ENCODE measurements at regions not wholly inside any gene's neighbourhood (a gene's known extent, or its start where the extent isn't known, plus 50 kb on each side); places are given as distances from the start of the nearest gene placed in this dataset.

DNA sequence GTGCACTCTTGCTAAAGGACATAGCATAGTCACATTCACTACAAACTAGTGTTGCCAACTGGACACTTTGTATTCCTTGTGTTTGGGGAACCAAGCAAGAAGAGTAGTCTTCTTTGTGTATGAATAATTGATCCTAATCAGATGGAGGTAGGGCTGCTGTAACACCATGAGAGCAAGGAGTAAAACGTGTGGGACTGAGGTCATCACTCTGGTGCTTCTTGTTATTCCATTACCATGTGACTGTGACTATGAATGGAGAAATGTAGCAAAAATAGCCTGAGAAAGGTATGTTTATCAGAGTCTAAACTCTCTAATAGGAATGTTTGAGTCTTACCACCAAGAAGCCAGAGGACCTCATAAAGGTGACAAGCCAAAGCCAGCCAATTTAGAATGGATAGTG, 966.9 kb downstream of the TAF11L14 start:
- DNase-seq (no peak), ATAC-seq (ENCODE audit: low read depth) (no peak)
- Histone ChIP-seq H2BK120ac (ENCODE audit: low read depth, low read length) (no peak overlapping the region), H2BK15ac (ENCODE audit: low read depth, low read length) (no peak overlapping the region), H3K4ac (ENCODE audit: low read depth, low read length) (no peak overlapping the region), H3K27me3 (ENCODE audit: control insufficient read depth, insufficient read depth, low read length) (no peaks in the 10 kb centered on the region), H3K23ac (ENCODE audit: low read depth, low read length) (no peak overlapping the region), H4K91ac (ENCODE audit: insufficient read depth, low read depth, low read length) (no peak overlapping the region), H2AK5ac (ENCODE audit: low read depth, low read length) (no peak overlapping the region), H3K56ac (ENCODE audit: extremely low read depth, insufficient read depth, low read length) (no peak overlapping the region), H3K27ac (ENCODE audit: insufficient read depth, low read length) (no peak overlapping the region), H3K9ac (ENCODE audit: low read depth, low read length) (no peak overlapping the region), H3K36me3 (ENCODE audit: control insufficient read depth, insufficient read depth, low read length) (no peaks in the 10 kb centered on the region), H2BK5ac (ENCODE audit: low read depth, low read length, poor library complexity, severe bottlenecking) (no peak overlapping the region), H4K5ac (ENCODE audit: low read depth, low read length) (no peak overlapping the region), H3K18ac (ENCODE audit: low read depth, low read length) (no peak overlapping the region), H3K79me1 (ENCODE audit: low read depth in 1 of 2, low read length in 2 of 2) (no peaks in the 10 kb centered on the region), H2BK20ac (ENCODE audit: low read depth, low read length) (no peak overlapping the region), H2AK9ac (replicated peaks; ENCODE audit: low read depth, low read length, poor library complexity) (no peak overlapping the region), H3K14ac (replicated peaks; ENCODE audit: low read depth, low read length) (no peak overlapping the region), H3K9me3 (ENCODE audit: control insufficient read depth, insufficient read depth, low read length) (peaks cover 2% of the 10 kb centered on the region), H3K4me2 (ENCODE audit: low read depth, low read length) (no peak overlapping the region), H3K9me1 (ENCODE audit: insufficient read depth, low read length) (no peaks in the 10 kb centered on the region), H4K8ac (ENCODE audit: low read depth in 2 of 2, low read length in 2 of 2) (no peak overlapping the region), H3K4me1 (ENCODE audit: control insufficient read depth, insufficient read depth, low read length) (no peaks in the 10 kb centered on the region), H4K20me1 (ENCODE audit: insufficient read depth, low read length) (no peaks in the 10 kb centered on the region), H3K4me3 (ENCODE audit: insufficient read depth, low read depth, low read length) (no peak overlapping the region), H2AFZ (replicated peaks; ENCODE audit: low read length, poor library complexity) (no peak overlapping the region)
- dilution Hi-C loops (cut with HindIII; ENCODE audit: low sequenced_read_pairs, unreplicated experiment) (no loop called here), intact Hi-C loops (cut with micrococcal nuclease) (no loop called here), in situ Hi-C loops (cut with MboI; ENCODE audit: low sequenced_read_pairs) (no loop called here)
- ChIA-PET POLR2A (ENCODE audit: unreplicated experiment) (no interaction called here), CTCF (no interaction called here)
- no TSS peak for BruUV-seq (replicated peaks)
- WGBS, 2 experiments (ENCODE audit: extremely low coverage in 2 of 2, insufficient read length in 1 of 2), result no CpG with 5 or more reads among the region's 1 CpG
- TF ChIP-seq CTCF (conservative IDR thresholded peaks at IDR 0.05; ENCODE audit: low read depth, low read length) (no peak), FOS (IDR thresholded peaks at IDR 0.05; ENCODE audit: low read depth, low read length) (no peak), CEBPB (IDR thresholded peaks at IDR 0.05; ENCODE audit: low read depth, low read length) (no peak), RAD21 (IDR thresholded peaks at IDR 0.05; ENCODE audit: low read length) (no peak), RCOR1 (IDR thresholded peaks at IDR 0.05; ENCODE audit: insufficient replicate concordance, low read length) (no peak), BHLHE40 (IDR thresholded peaks at IDR 0.05; ENCODE audit: low read depth, low read length) (no peak), RFX5 (IDR thresholded peaks at IDR 0.05; ENCODE audit: low read depth, low read length) (no peak), SMC3 (IDR thresholded peaks at IDR 0.05; ENCODE audit: low read depth, low read length) (no peak), NFE2L2 (IDR thresholded peaks at IDR 0.05; ENCODE audit: low read depth, low read length) (no peak), CHD1 (IDR thresholded peaks at IDR 0.05; ENCODE audit: low read depth, low read length) (no peak), MAFK (IDR thresholded peaks at IDR 0.05; ENCODE audit: low read depth, low read length) (no peak), ELK1 (IDR thresholded peaks at IDR 0.05; ENCODE audit: borderline replicate concordance, low read depth, low read length) (no peak), MXI1 (IDR thresholded peaks at IDR 0.05; ENCODE audit: borderline replicate concordance, low read depth, low read length) (no peak), MAZ (IDR thresholded peaks at IDR 0.05; ENCODE audit: borderline replicate concordance, low read depth, low read length) (no peak), POLR2A (IDR thresholded peaks at IDR 0.05; ENCODE audit: low read depth, low read length) (no peak)
- TF ChIP-seq, protein P1, sequence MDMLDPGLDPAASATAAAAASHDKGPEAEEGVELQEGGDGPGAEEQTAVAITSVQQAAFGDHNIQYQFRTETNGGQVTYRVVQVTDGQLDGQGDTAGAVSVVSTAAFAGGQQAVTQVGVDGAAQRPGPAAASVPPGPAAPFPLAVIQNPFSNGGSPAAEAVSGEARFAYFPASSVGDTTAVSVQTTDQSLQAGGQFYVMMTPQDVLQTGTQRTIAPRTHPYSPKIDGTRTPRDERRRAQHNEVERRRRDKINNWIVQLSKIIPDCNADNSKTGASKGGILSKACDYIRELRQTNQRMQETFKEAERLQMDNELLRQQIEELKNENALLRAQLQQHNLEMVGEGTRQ (IDR thresholded peaks at IDR 0.05; ENCODE audit: low read depth, low read length), result no peak

Data from IMR-90 (cell line).